Effector memory CD4-positive, alpha-beta T cell (primary cell): ENCODE measurements at regions not wholly inside any gene's neighbourhood (a gene's known extent, or its start where the extent isn't known, plus 50 kb on each side); places are given as distances from the start of the nearest gene placed in this dataset.

ENCODE experiments used
- DNase-seq, 3 donors: peaks; one replicate each; pipeline ENCODE4 v3.0.0-alpha.2; 2020
- H3K27ac ChIP-seq: 2 replicates; pipeline ENCODE4 v1.7.0; 2013; ENCODE audit warnings: mild to moderate bottlenecking, low read length, moderate library complexity; ENCODE audit not compliant: insufficient read depth, poor library complexity, severe bottlenecking
- H3K27me3 ChIP-seq: replicated peaks from 2 replicates; pipeline ENCODE4 v1.7.0; 2013; ENCODE audit warnings: mild to moderate bottlenecking, low read length; ENCODE audit not compliant: insufficient read depth, control insufficient read depth, poor library complexity, severe bottlenecking
- H3K36me3 ChIP-seq: 2 replicates; pipeline ENCODE4 v1.7.0; 2013; ENCODE audit warnings: mild to moderate bottlenecking, low read length, moderate library complexity; ENCODE audit not compliant: control insufficient read depth, insufficient read depth
- H3K4me1 ChIP-seq: 2 replicates; pipeline ENCODE4 v1.7.0; 2013; ENCODE audit warnings: low read length, mild to moderate bottlenecking; ENCODE audit not compliant: control insufficient read depth, insufficient read depth, poor library complexity, severe bottlenecking
- H3K4me3 ChIP-seq: 2 replicates; pipeline ENCODE4 v1.7.0; 2013; ENCODE audit warnings: low read length, low read depth, mild to moderate bottlenecking; ENCODE audit not compliant: insufficient read depth, poor library complexity, severe bottlenecking
- H3K9me3 ChIP-seq: 2 replicates; pipeline ENCODE4 v1.7.0; 2013; ENCODE audit warnings: mild to moderate bottlenecking, low read length, moderate library complexity; ENCODE audit not compliant: control insufficient read depth

DNA sequence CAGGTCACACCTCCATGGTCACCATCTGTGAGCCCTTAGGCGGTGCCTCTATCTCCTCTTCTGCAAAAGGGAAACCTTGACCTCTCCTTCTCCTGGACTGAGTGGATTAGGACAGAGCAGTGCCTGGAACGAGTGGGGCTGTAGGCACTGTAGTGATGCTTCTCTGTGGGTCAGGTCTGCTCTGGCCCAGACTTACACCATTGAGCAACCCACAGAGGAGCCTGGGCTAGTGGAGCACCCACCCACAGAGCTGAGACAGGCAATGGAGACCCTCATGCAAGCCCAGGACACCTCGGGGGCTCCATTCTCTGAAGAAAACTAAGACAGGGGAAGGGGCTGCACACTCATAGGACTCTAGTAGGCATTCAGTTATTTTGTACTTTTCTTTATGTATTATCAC is 400.6 kb downstream of the GADD45G start:
- Histone ChIP-seq H3K36me3 (no peaks in the 10 kb centered on the region), H3K27me3 (no peaks in the 10 kb centered on the region), H3K4me3 (no peak overlapping the region), H3K9me3 (no peaks in the 10 kb centered on the region), H3K27ac (no peak overlapping the region), H3K4me1 (no peaks in the 10 kb centered on the region)
- no peak for DNase-seq

DNA sequence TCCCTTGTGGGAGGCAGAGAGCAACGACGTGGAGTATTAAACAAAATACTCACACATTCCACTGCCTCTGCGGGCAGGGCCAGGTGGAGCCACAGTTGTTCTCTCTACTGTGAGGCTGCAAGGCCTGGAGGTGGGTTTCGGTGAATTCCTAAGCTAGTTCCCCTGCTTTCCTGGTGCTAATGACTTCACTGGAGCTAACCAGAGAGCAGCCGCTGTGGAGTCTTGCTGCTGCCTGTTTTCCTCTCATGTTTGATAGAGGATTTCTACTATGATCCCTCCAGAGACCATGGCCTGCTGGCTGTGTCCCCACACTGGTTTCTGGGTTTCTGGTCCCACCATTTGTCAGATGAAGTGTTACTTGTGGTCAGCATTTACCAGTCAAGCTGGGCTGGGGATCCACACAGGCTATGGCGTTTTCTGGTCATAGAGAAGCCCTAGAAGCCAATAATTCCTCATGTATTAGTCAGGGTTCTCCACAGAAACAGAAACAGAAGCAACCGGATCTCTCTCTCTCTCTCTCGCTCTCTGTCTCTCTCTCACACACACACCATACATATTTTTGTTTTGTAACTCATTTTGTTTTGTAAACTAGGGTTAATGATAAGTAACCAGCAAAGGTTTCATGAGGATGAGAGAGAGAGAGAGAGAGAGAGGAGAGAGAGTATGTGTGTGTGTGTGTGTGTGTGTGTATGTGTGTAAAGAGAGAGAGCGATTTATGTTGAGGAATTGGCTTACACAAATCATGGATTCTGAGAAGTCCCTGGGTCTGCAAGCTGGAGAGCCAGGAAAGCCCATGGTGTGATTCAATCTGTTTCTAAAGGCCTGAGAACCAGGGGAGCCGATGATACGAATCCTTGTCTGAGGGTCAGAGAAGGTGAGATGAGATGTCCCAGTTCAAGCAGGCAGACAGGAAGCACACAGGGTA is 403.0 kb downstream of the GADD45G start:
- H3K9me3 ChIP-seq, result no peaks in the 10 kb centered on the region
- H3K27ac ChIP-seq, result no peak overlapping the region
- no peaks in the 10 kb centered on the region for H3K4me1 ChIP-seq
- no peaks in the 10 kb centered on the region for H3K36me3 ChIP-seq
- DNase-seq, result no peak
- no peaks in the 10 kb centered on the region for H3K27me3 ChIP-seq
- H3K4me3 ChIP-seq, result no peak overlapping the region

DNA sequence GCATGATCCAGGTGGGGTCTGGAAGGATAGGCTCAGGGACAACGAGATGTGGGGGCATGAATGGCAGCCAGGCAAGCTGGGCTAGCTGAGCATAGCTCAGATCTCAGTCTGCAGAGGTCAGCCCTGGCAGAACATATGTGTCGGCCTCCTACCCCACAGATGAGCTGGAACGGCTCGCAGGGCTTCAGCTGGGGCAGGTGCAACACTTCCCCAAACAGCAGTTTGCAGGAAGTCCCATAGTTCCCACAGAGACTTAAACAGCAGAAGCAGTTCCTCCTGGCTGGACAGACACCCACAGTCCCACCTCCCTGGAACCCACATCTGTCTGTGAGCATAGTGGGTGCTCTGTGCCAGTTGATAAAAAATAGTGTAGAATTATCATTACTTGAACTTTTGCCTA is 404.6 kb downstream of the GADD45G start:
- H3K4me1 ChIP-seq, result no peaks in the 10 kb centered on the region
- no peaks in the 10 kb centered on the region for H3K27me3 ChIP-seq
- no peak for DNase-seq
- H3K9me3 ChIP-seq, result no peaks in the 10 kb centered on the region
- H3K36me3 ChIP-seq, result no peaks in the 10 kb centered on the region
- H3K27ac ChIP-seq, result no peak overlapping the region
- H3K4me3 ChIP-seq, result no peak overlapping the region

DNA sequence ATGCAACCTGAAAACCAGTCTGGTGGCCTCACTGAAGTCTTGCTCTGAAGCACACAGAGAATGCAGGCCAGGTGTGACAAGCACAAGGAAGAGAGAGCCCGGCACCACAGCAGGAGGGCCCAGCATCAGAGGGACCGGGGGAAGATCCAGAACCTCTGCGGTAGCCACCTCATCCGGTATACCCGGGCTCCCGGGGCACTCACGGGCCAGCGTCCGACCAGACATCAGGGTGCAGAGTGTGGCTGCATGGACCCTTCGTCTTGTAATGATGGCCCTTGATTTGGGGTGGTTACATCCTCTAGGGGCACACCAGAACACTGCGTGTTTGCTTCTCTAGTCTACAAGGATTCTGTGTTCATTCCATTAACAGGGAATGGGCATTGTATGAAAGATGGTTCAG is 406.0 kb downstream of the GADD45G start:
- H3K4me1 ChIP-seq, result no peaks in the 10 kb centered on the region
- H3K4me3 ChIP-seq, result no peak overlapping the region
- H3K27me3 ChIP-seq, result peaks cover 4% of the 10 kb centered on the region
- H3K27ac ChIP-seq, result no peak overlapping the region
- no peak for DNase-seq
- no peaks in the 10 kb centered on the region for H3K36me3 ChIP-seq
- no peaks in the 10 kb centered on the region for H3K9me3 ChIP-seq

DNA sequence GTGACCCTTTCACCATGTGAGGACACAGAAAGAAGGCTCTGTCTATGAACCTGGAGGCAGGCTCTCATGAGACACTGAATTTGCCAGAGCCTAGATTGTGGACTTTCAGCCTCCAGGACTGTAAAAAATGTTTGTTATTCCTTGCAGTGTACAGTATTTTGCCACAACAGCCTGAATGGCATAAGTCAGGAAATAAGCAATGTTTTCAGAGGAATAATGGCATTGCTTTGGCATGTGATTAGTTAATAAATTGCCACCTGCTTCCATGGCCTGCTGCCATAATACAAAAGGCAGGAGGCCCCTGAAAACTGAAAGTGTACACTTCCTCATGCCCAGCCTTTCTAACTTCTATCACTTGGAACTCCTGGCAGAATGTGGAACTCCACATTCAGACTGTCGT is 408.1 kb downstream of the GADD45G start:
- H3K27ac ChIP-seq, result no peak overlapping the region
- no peaks in the 10 kb centered on the region for H3K9me3 ChIP-seq
- H3K4me1 ChIP-seq, result no peaks in the 10 kb centered on the region
- H3K27me3 ChIP-seq, result peaks cover 4% of the 10 kb centered on the region
- no peaks in the 10 kb centered on the region for H3K36me3 ChIP-seq
- no peak overlapping the region for H3K4me3 ChIP-seq
- DNase-seq, result no peak

DNA sequence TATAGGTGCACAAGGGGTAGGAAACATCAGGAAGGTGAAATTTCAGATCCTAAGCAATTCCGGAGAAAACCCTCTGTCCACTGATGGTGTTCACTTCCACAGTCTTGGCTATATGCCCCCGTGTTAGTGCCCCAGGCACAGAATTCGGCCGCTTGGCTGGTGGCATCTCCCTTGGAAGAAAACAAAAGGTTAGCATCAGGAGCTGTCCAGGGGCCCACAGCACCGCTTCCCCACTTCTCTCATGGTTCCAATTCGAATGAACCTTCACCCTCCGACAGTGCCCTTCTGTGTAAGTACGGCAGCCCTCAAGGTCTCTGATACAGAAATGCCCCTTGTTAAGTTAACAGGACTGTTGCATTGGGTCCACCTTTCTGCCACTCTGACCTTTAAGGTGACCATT is 409.0 kb downstream of the GADD45G start:
- DNase-seq, result no peak
- peaks cover 4% of the 10 kb centered on the region for H3K27me3 ChIP-seq
- H3K4me3 ChIP-seq, result no peak overlapping the region

DNA sequence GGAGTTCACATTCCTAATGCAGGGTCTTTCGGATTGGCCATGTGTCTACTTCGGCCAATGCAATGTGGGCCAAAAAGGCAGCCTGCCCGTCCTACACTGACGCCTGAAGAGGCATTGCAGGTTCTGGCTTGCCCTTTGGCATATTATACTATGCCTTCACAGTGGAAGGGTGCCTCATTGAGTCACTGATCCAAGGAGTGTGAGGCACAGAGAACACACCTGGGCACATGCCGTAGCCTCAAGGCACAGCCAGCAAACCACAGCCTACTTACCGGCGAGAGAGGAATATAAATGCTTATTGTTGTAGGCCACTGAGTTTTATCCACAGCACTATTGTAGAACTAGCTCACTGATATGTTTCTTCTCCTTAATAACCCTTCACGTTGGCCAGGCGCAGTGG is 409.6 kb downstream of the GADD45G start:
- Histone ChIP-seq H3K4me3 (no peak overlapping the region), H3K36me3 (no peaks in the 10 kb centered on the region), H3K27me3 (peaks cover 4% of the 10 kb centered on the region), H3K27ac (no peak overlapping the region), H3K4me1 (no peaks in the 10 kb centered on the region), H3K9me3 (no peaks in the 10 kb centered on the region)
- no peak for DNase-seq

More for the DNA sequence above, 409.0 kb downstream of the GADD45G start:
- H3K9me3 ChIP-seq, result no peaks in the 10 kb centered on the region
- H3K4me1 ChIP-seq, result no peaks in the 10 kb centered on the region
- H3K36me3 ChIP-seq, result no peaks in the 10 kb centered on the region
- H3K27ac ChIP-seq, result no peak overlapping the region

DNA sequence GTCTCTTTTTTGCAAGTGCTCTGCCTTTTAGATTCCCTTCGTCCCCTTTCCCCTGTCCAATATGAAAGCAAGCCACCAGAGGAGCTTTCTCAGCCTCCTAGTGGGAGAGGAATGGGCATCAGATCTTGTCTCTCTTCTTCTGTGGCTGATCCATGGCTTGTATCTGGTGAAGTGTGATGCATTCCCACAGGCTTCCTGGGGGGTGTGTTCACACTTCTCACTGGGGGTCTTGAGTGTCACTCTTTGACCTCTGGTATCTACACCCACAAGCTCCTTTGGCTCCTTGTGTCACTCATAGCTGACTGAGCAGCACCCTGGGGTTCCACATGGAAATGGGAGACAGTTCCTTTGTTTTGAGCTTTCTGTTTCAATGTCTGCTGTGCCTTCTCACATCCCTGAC is 411.5 kb downstream of the GADD45G start:
- H3K4me1 ChIP-seq, result no peaks in the 10 kb centered on the region
- H3K4me3 ChIP-seq, result no peak overlapping the region
- H3K36me3 ChIP-seq, result no peaks in the 10 kb centered on the region
- no peak overlapping the region for H3K27ac ChIP-seq
- H3K27me3 ChIP-seq, result peaks cover 4% of the 10 kb centered on the region
- no peak for DNase-seq
- no peaks in the 10 kb centered on the region for H3K9me3 ChIP-seq

DNA sequence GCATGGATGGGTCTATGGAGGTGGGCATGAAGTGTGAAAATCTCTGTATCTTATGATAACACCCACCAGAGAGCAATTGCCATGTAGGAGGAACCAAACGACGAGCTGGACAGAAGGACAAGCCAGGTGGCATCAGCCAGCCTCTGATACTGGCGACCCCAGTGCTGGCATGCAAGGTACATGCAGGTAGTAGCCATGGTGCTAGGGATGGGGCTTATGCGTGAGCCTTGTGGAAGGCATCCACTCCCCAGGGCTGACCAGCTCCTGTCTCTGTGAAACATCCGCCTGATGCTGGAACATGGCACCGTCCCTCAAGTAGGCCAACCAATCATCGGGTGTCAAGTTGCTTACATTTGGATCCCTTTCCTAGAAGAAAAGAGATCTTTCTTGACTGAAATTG is 412.9 kb downstream of the GADD45G start:
- Histone ChIP-seq H3K4me1 (no peaks in the 10 kb centered on the region), H3K36me3 (no peaks in the 10 kb centered on the region), H3K27me3 (peaks cover 4% of the 10 kb centered on the region), H3K4me3 (no peak overlapping the region), H3K9me3 (no peaks in the 10 kb centered on the region), H3K27ac (no peak overlapping the region)
- no peak for DNase-seq

DNA sequence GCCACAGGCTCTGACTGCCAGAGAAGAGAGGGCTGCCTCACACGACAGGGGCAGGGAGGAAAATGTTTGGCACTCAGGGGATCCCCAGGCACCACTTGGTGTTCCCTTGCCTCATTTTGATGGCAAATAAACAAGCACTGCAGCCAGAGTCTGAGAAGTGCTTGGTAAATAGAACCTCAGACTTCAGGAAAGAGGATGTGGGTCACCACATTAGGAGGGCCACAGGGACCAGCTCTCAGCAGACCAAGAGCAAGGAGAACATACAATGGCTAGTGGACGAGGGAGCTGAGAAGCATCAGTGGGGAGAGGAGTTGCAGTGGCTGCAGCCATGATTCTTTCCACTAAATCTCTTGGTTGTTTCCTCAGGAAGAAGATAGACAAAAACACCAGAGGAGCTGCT is 413.9 kb downstream of the GADD45G start:
- DNase-seq, result no peak
- Histone ChIP-seq H3K27ac (no peak overlapping the region), H3K9me3 (no peaks in the 10 kb centered on the region), H3K4me1 (no peaks in the 10 kb centered on the region), H3K36me3 (no peaks in the 10 kb centered on the region), H3K27me3 (peaks cover 4% of the 10 kb centered on the region), H3K4me3 (no peak overlapping the region)
